Lower leg skin (tissue), 4 donors: ENCODE measurements at regions not wholly inside any gene's neighbourhood (a gene's known extent, or its start where the extent isn't known, plus 50 kb on each side); places are given as distances from the start of the nearest gene placed in this dataset.

ENCODE experiments used
- DNase-seq, 2 donors: peaks; one replicate each; pipeline ENCODE4 v3.0.0-alpha.2; 2019; ENCODE audit warnings: low spot score in 2 of 2
- H3K4me3 ChIP-seq: fragments of 200-600 bp; sonication (generic); 2 replicates; pipeline ENCODE4 v1.5.1; 2017; ENCODE audit warnings: mild to moderate bottlenecking, low read depth; ENCODE audit not compliant: poor library complexity, severe bottlenecking
- POLR2A ChIP-seq, 2 donors: fragments of 450-650 bp; IDR thresholded peaks; one replicate each; pipeline ENCODE4 v1.6.1; 2016 to 2017; ENCODE audit warnings: antibody characterized with exemption in 2 of 2, mild to moderate bottlenecking in 1 of 2, moderate library complexity in 1 of 2
- WGBS, 2 donors: methylation state at CpG; one replicate each; pipeline ENCODE4 v1.1.5; 2018; 5-methylcytosine and 5-hydroxymethylcytosine counted together
- intact Hi-C: fragments of 100-400 bp; cut with DNase I; formaldehyde crosslinking; loops from one replicate; pipeline ENCODE4 v1.15.0; 2023; ENCODE audit warnings: low total_unique reads
- TF ChIP-seq, protein P1 (sequence below), 3 donors: fragments of 450-650 bp; IDR thresholded peaks; one replicate each; pipeline ENCODE4 v1.5.1; 2016; ENCODE audit warnings: antibody characterized with exemption in 3 of 3, mild to moderate bottlenecking in 3 of 3, moderate library complexity in 2 of 3

- intact Hi-C loops = no loop called here
- 9 to 10% methylated on average over 18 to 19 of the region's 58 CpGs for WGBS, 2 donors
- no peak for TF ChIP-seq POLR2A (IDR thresholded peaks at IDR 0.05)
- TF ChIP-seq, protein P1, sequence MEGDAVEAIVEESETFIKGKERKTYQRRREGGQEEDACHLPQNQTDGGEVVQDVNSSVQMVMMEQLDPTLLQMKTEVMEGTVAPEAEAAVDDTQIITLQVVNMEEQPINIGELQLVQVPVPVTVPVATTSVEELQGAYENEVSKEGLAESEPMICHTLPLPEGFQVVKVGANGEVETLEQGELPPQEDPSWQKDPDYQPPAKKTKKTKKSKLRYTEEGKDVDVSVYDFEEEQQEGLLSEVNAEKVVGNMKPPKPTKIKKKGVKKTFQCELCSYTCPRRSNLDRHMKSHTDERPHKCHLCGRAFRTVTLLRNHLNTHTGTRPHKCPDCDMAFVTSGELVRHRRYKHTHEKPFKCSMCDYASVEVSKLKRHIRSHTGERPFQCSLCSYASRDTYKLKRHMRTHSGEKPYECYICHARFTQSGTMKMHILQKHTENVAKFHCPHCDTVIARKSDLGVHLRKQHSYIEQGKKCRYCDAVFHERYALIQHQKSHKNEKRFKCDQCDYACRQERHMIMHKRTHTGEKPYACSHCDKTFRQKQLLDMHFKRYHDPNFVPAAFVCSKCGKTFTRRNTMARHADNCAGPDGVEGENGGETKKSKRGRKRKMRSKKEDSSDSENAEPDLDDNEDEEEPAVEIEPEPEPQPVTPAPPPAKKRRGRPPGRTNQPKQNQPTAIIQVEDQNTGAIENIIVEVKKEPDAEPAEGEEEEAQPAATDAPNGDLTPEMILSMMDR (IDR thresholded peaks at IDR 0.05) = no peak
- H3K4me3 ChIP-seq = no peak overlapping the region
- peak; percentile 76 to 97 for DNase-seq
Measured at GRCh38 chr15:66842710-66843441, 140.8 kb downstream of the SMAD6 start.

DNA sequence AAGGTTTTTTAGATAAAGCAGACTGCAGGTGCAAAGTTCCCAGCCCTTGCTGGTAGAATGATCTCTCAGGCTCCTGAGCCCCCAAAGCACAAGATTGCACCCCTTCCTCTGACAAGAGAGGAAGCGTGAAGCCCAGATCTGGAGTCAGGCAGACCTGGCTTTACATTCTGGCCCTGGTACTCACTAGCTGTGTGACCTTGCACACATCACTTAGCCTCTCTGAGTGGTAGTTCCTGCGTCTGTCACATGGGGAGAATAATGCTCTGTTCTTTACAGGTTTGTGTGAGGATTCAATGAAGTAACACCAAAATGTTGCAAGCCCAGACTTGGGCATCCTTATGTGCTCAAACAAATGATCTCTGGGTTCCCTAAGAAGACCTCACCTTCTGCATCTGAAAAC lies 141.5 kb downstream of the SMAD6 start:
- H3K4me3 ChIP-seq = no peak overlapping the region
- WGBS, 2 donors = 82 to 86% methylated on average over 2 of the region's 2 CpGs
- TF ChIP-seq, protein P1 (IDR thresholded peaks at IDR 0.05) = no peak
- TF ChIP-seq POLR2A (IDR thresholded peaks at IDR 0.05) = no peak
- DNase-seq = no peak
- intact Hi-C loops = no loop called here

DNA sequence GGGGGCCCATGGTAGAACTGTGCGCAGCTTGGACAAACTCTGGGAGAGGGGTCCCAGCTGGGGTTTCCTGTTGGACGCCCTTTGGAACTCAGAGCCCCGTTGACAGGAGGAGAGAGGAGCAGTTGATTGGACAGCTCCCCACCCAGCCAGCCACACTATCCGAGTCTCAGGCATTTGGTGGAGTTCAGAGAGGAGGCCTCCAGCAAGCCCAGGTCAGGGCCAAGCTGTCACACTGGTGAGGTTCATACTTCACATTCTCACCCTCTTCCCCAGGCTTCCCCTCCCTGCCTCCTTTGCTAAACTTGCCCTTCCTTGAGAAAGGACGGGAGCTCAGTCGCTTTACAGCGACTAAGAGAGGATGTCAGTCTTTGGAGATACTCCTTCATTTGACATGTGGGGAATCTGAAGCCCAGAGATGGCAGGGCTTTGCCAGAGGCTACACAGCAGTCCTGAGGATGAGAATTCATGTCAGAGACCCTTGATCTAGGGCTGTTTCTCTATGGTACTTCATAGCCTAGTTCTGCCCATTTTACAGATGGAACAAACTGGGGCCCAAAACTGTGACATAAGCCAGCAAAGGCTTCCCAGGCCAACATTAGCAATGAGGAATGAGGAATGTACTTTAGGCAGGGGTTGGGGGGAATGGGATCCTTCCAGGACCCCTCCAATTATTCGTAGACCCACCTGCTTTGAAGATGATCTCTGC lies 142.2 kb downstream of the SMAD6 start:
- H3K4me3 ChIP-seq = no peak overlapping the region
- intact Hi-C loops = no loop called here
- no peak for DNase-seq
- TF ChIP-seq POLR2A (IDR thresholded peaks at IDR 0.05) = no peak
- TF ChIP-seq, protein P1 (IDR thresholded peaks at IDR 0.05) = no peak
- 89 to 92% methylated on average over 8 of the region's 8 CpGs for whole genome bisulfite sequencing, 2 donors

DNA sequence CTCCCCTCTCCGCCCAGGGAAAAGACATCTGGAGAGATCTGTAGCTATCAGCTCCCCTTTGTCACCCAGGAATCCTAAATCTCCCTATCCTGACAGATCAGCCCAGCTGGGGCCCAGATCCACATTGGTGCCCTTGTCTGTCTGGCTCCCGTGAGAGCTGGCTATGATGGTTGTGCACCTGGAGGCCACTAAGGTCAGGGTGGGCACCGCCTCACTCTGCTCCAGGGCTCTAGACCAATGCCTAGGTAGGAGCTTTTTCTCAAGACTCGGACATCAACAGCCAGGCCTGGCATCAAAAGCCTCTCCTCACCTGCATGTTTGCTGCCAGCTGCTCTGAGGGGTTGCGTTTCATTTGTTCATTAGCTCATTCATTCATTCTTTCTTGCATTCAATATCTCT lies 142.7 kb downstream of the SMAD6 start:
- DNase-seq = no peak
- H3K4me3 ChIP-seq = no peak overlapping the region
- TF ChIP-seq, protein P1 (IDR thresholded peaks at IDR 0.05) = no peak
- no peak for TF ChIP-seq POLR2A (IDR thresholded peaks at IDR 0.05)
- WGBS, 2 donors = 95 to 96% methylated on average over 5 of the region's 5 CpGs
- intact Hi-C loops = no loop called here

- WGBS, 2 donors = 87 to 89% methylated on average over 13 of the region's 13 CpGs
- TF ChIP-seq POLR2A (IDR thresholded peaks at IDR 0.05) = no peak
- no peak for DNase-seq
- H3K4me3 ChIP-seq = no peak overlapping the region
- intact Hi-C loops = no loop called here
Measured at GRCh38 chr15:66845266-66845785, 143.3 kb downstream of the SMAD6 start.

GRCh38 chr15:66846031-66846430 lies 144.0 kb downstream of the SMAD6 start:
- no peak for TF ChIP-seq POLR2A (IDR thresholded peaks at IDR 0.05)
- TF ChIP-seq, protein P1 (IDR thresholded peaks at IDR 0.05) = no peak
- WGBS, 2 donors = 82 to 85% methylated on average over 5 of the region's 5 CpGs
- intact Hi-C loops = no loop called here
- no peak for DNase-seq
- H3K4me3 ChIP-seq = no peak overlapping the region
